Stomach (tissue), 8 donors: ENCODE measurements at regions not wholly inside any gene's neighbourhood (a gene's known extent, or its start where the extent isn't known, plus 50 kb on each side); places are given as distances from the start of the nearest gene placed in this dataset.

ENCODE experiments used
- DNase-seq, 2 donors: peaks; one replicate each; pipeline versions ENCODE4 v3.0.0 to v3.0.0-alpha.2; 2013 to 2019
- H3K27ac ChIP-seq, 5 donors: fragments of 200-600 bp in 4 of 5; sonication (generic) in 4 of 5; one replicate each; pipeline ENCODE4 v1.5.1; 2013 to 2019; ENCODE audit warnings: mild to moderate bottlenecking in 1 of 5, moderate library complexity in 1 of 5
- H3K27me3 ChIP-seq, 3 donors: fragments of 200-600 bp; sonication (generic); one replicate each; pipeline ENCODE4 v1.5.1; 2017 to 2019; ENCODE audit warnings: mixed run types in 1 of 3
- H3K36me3 ChIP-seq, 4 donors: fragments of 200-600 bp; sonication (generic); 1 replicate in 3 of 4; 2 replicates in 1 of 4; pipeline ENCODE4 v1.5.1; 2016 to 2019
- H3K4me1 ChIP-seq, 4 donors: fragments of 200-600 bp; sonication (generic); one replicate each; pipeline ENCODE4 v1.5.1; 2016 to 2019
- H3K4me3 ChIP-seq, 4 donors: fragments of 200-600 bp; sonication (generic) in 3 of 4; one replicate each; pipeline ENCODE4 v1.5.1; 2016 to 2019; ENCODE audit warnings: mild to moderate bottlenecking in 1 of 4
- H3K9me3 ChIP-seq, 4 donors: fragments of 200-600 bp; sonication (generic); one replicate each; pipeline ENCODE4 v1.5.1; 2016 to 2019
- CTCF ChIP-seq, 7 experiments: fragments of 450-650 bp in 4 of 7; fragments of 200-600 bp in 3 of 7; sonication (generic) in 3 of 7; IDR thresholded peaks; one replicate each; pipeline ENCODE4 v1.5.1; 2016 to 2019; ENCODE audit warnings: antibody characterized with exemption in 7 of 7, control low read depth in 2 of 7, mild to moderate bottlenecking in 1 of 7
- EP300 ChIP-seq: sonication (generic); formaldehyde crosslinking; IDR thresholded peaks from one replicate; pipeline ENCODE4 v1.6.1; 2017; ENCODE audit warnings: antibody characterized with exemption
- POLR2A ChIP-seq, 4 donors: fragments of 450-650 bp; IDR thresholded peaks; one replicate each; pipeline ENCODE4 v1.6.1; 2016; ENCODE audit warnings: antibody characterized with exemption in 4 of 4, control low read depth in 2 of 4, mild to moderate bottlenecking in 1 of 4, moderate library complexity in 1 of 4
- POLR2AphosphoS5 ChIP-seq, 3 donors: sonication (generic); formaldehyde crosslinking; IDR thresholded peaks; one replicate each; pipeline ENCODE4 v1.6.1; 2016; ENCODE audit warnings: antibody characterized with exemption in 3 of 3
- WGBS, 5 donors: extraction: QIAGEN DNeasy Blood & Tissue Kit in 3 of 5; methylation state at CpG; one replicate each; pipeline versions ENCODE4 v1.1.5 to v1.1.7; 2013 to 2018; 5-methylcytosine and 5-hydroxymethylcytosine counted together
- intact Hi-C: fragments of 100-400 bp; cut with DNase I; formaldehyde crosslinking; loops from one replicate; pipeline ENCODE4 v1.15.1; 2023; ENCODE audit warnings: low total_unique reads
- donor health status: healthy with polysubstance abuse.
- donor health status: Bipolar disorder and iron deficiency.
- donor health status: healthy.

GRCh38 chr9:89684218-89684617 lies 79.4 kb downstream of the GADD45G start:
- WGBS, 5 donors = 71 to 85% (median 74%) methylated on average over 4 of the region's 4 CpGs
- TF ChIP-seq CTCF (IDR thresholded peaks at IDR 0.05) (no peak), POLR2AphosphoS5 (IDR thresholded peaks at IDR 0.05) (no peak), EP300 (no peak), POLR2A (IDR thresholded peaks at IDR 0.05) (no peak)
- no peak overlapping the region for H3K27ac ChIP-seq

GRCh38 chr9:89684912-89685636 lies 80.3 kb downstream of the GADD45G start:
- H3K4me1 ChIP-seq = peaks cover 0 to 9% (median 6%) of the 10 kb centered on the region in 4 donors
- 65 to 84% (median 69%) methylated on average over 15 to 18 of the region's 18 CpGs for WGBS, 5 donors

More at GRCh38 chr9:89684218-89684617, 79.4 kb downstream of the GADD45G start:
- no peak for DNase-seq
- intact Hi-C loops = no loop called here
- Histone ChIP-seq H3K4me1 (peaks cover 0 to 9% (median 6%) of the 10 kb centered on the region in 4 donors), H3K36me3 (no peaks in the 10 kb centered on the region), H3K4me3 (no peak overlapping the region), H3K9me3 (no peaks in the 10 kb centered on the region), H3K27me3 (no peaks in the 10 kb centered on the region)

GRCh38 chr9:89685698-89686097 lies 80.9 kb downstream of the GADD45G start:
- no peak overlapping the region for H3K27ac ChIP-seq
- DNase-seq = no peak
- intact Hi-C loops = no loop called here
- TF ChIP-seq POLR2AphosphoS5 (IDR thresholded peaks at IDR 0.05) (no peak), POLR2A (IDR thresholded peaks at IDR 0.05) (no peak), EP300 (no peak), CTCF (IDR thresholded peaks at IDR 0.05) (no peak)
- H3K9me3 ChIP-seq = no peaks in the 10 kb centered on the region
- 78 to 97% (median 94%) methylated on average over 5 to 9 of the region's 9 CpGs for WGBS, 5 donors
- no peak overlapping the region for H3K4me3 ChIP-seq
- H3K4me1 ChIP-seq = peaks cover 0 to 14% (median 6%) of the 10 kb centered on the region in 4 donors
- H3K36me3 ChIP-seq = no peaks in the 10 kb centered on the region
- no peaks in the 10 kb centered on the region for H3K27me3 ChIP-seq

More at GRCh38 chr9:89684912-89685636, 80.3 kb downstream of the GADD45G start:
- intact Hi-C loops = no loop called here
- Histone ChIP-seq H3K27me3 (no peaks in the 10 kb centered on the region), H3K4me3 (no peak overlapping the region), H3K27ac (no peak overlapping the region), H3K36me3 (no peaks in the 10 kb centered on the region), H3K9me3 (no peaks in the 10 kb centered on the region)
- peak in 1 of 2 donors; percentile 43 for DNase-seq
- TF ChIP-seq EP300 (no peak), POLR2AphosphoS5 (IDR thresholded peaks at IDR 0.05) (no peak), POLR2A (IDR thresholded peaks at IDR 0.05) (no peak)

GRCh38 chr9:89686126-89686525 lies 81.3 kb downstream of the GADD45G start:
- peak in 1 of 2 donors; percentile 51 for DNase-seq
- TF ChIP-seq CTCF (IDR thresholded peaks at IDR 0.05) (no peak), EP300 (no peak), POLR2AphosphoS5 (IDR thresholded peaks at IDR 0.05) (no peak), POLR2A (IDR thresholded peaks at IDR 0.05) (no peak)
- H3K27me3 ChIP-seq = no peaks in the 10 kb centered on the region
- 57 to 76% (median 60%) methylated on average over 4 to 5 of the region's 5 CpGs for WGBS, 5 donors
- no peak overlapping the region for H3K27ac ChIP-seq
- no peaks in the 10 kb centered on the region for H3K36me3 ChIP-seq
- no peaks in the 10 kb centered on the region for H3K9me3 ChIP-seq
- peaks cover 0 to 16% (median 6%) of the 10 kb centered on the region in 4 donors for H3K4me1 ChIP-seq
- H3K4me3 ChIP-seq = no peak overlapping the region
- intact Hi-C loops = no loop called here

GRCh38 chr9:89686621-89687020 lies 81.8 kb downstream of the GADD45G start:
- Histone ChIP-seq H3K4me3 (no peak overlapping the region), H3K36me3 (no peaks in the 10 kb centered on the region), H3K4me1 (peaks cover 0 to 16% (median 6%) of the 10 kb centered on the region in 4 donors), H3K27ac (no peak overlapping the region), H3K27me3 (no peaks in the 10 kb centered on the region), H3K9me3 (no peaks in the 10 kb centered on the region)
- intact Hi-C loops = no loop called here
- DNase-seq = no peak
- no peak for TF ChIP-seq EP300
- TF ChIP-seq CTCF (IDR thresholded peaks at IDR 0.05) = no peak
- TF ChIP-seq POLR2A (IDR thresholded peaks at IDR 0.05) = no peak
- TF ChIP-seq POLR2AphosphoS5 (IDR thresholded peaks at IDR 0.05) = no peak
- 97 to 100% (median 99%) methylated on average over 3 to 4 of the region's 4 CpGs for WGBS, 5 donors
